AG09319 (cell line): ENCODE measurements at regions not wholly inside any gene's neighbourhood (a gene's known extent, or its start where the extent isn't known, plus 50 kb on each side); places are given as distances from the start of the nearest gene placed in this dataset.

Source experiments
- DNase-seq: peaks from one replicate; pipeline ENCODE4 v3.0.0-alpha.2; 2010; ENCODE audit warnings: low read depth; ENCODE audit errors: extremely low read depth
- TF ChIP-seq, protein P1 (sequence below): IDR thresholded peaks from 2 replicates; pipeline ENCODE4 v1.5.1; 2011; ENCODE audit warnings: low read depth, mild to moderate bottlenecking, inconsistent platforms, low read length, moderate library complexity

DNA sequence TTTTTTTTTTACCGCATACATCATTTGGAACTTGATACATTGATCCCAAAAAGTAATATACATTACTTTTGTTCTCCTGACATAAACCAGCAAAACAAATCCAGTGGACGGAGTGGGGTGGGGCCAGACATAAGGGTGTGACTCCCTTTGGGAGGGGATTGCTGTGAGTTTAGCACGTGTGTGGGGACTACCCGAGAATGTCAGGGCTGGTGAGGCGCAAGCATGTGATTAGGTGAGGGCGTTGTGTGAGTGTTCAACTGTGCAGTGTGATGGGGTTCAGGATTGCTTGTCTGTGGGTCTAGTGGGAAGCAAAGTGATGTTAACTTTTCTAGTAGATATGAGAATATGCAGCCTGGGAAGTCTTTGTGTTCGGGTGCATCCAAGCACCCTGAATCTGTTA, 468.0 kb downstream of the TSHZ3 start:
- TF ChIP-seq, protein P1, sequence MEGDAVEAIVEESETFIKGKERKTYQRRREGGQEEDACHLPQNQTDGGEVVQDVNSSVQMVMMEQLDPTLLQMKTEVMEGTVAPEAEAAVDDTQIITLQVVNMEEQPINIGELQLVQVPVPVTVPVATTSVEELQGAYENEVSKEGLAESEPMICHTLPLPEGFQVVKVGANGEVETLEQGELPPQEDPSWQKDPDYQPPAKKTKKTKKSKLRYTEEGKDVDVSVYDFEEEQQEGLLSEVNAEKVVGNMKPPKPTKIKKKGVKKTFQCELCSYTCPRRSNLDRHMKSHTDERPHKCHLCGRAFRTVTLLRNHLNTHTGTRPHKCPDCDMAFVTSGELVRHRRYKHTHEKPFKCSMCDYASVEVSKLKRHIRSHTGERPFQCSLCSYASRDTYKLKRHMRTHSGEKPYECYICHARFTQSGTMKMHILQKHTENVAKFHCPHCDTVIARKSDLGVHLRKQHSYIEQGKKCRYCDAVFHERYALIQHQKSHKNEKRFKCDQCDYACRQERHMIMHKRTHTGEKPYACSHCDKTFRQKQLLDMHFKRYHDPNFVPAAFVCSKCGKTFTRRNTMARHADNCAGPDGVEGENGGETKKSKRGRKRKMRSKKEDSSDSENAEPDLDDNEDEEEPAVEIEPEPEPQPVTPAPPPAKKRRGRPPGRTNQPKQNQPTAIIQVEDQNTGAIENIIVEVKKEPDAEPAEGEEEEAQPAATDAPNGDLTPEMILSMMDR = no peak
- DNase-seq = no peak

DNA sequence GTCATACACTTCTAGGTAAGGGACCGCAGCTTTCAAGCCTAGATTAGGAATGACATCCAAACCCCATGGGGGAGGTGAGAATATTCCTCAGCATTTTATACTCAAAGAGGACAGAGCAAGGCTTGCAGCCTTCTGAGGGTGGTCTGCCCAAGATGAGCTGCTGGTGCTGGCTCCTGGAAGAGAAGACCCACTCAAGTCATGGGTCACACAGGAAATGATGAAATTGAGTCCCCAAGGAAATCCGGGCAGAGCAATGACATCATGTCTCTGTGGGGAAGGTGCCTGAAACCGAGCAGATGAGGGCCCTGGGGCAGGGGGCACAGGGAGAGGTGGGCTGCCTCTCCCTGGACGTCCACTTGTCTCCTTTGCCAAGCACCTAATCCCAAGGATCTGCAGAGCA, 468.7 kb downstream of the TSHZ3 start:
- no peak for DNase-seq
- TF ChIP-seq, protein P1 = no peak

DNA sequence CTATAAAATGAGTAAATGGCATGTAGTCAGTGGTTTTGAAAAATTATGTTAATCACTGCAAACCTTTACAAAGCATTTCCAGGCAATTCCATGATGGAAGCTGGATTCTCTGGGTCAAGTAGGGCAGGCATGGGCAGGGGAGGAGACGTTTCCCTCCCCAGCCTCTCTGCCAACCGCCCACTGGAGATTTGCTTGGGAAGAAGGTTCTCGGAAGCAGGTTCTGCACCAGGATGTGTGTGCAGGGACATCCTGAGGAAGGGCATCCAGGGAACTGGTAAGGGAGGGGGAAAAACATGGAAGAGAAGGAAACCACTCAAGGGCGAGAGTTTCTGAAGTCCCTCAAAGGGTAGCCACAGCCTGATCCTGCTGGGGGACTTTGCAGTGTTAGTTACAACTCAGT, 469.1 kb downstream of the TSHZ3 start:
- TF ChIP-seq, protein P1 = no peak
- no peak for DNase-seq

DNA sequence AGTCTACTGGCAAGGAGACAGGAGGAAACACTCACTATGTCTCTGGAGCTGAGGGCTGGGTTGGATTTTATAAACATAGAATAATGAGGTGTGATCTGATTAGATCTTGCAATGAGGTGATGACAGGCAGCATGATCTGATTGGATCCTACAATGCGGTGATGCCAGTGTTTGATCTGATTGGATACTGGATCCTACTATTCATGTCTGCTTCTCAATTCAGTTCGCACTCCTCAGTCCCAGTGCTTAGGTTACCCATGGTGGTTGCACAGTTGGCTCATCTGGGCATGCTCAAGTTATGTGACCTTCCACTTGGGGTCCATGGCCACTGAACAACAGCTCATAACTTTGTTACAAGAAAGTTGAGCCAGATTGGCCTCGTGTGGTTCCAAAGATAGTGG, 469.5 kb downstream of the TSHZ3 start:
- no peak for DNase-seq
- TF ChIP-seq, protein P1 = no peak

DNA sequence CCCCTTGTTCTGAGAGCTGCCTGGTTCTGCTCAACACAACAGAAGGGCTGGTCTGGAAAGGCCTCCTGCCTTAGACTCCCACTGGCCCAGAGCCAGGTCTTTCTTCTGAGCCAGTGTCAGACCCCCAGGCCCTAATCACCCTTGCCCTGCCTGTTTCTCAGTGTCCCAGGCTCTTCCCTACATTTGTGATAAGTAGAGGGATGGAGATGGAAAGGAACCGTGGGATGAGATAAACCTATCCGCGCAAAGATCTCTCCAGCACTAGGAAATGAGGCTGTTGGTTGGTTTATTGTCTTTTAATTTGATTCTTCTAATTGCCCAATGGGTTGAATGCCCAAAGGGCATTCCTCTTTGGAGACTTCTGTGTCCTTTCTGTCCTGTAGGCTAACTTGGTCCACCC, 470.0 kb downstream of the TSHZ3 start:
- no peak for DNase-seq
- TF ChIP-seq, protein P1 = no peak

DNA sequence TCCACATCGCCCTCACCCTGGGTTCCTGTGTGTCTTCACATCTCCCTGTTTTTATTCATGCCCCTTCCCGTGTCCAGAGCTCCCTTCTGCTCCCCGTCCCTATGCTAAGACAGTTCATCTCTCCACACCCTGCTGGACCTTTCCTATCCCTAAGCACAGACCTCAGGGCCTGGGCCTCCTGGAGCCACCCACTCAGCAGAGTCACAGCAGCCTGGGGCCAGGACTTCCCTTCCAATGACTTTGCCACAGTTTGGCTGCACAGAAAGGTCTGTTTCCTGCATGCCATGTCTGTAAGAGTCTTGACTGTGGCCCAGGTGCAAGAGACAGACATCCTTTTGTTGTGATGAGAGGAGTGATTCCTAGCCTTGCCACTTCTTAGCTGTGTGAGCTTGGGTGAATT, 470.7 kb downstream of the TSHZ3 start:
- TF ChIP-seq, protein P1 = no peak
- no peak for DNase-seq

DNA sequence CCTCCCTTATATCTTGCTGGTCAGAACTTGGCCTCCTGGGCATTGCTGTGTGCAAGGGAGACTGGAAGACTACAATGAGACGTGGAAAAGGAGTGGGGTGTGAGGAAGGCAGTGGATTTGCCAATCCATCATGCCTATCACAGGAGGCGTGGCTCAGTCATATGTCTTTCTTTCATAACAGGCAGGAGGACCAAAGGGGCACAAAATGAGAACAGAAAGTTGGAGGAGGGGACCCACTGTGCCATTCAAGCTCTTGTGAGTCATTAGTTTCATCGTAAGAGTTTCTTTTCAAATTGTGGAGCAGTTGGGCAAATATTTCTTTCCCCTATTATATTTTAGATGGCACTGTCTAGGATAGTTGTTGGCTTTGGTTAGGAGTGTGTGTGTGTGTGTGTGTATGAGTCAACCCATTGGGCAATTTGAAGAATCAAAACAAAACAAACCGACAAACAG, 471.5 kb downstream of the TSHZ3 start:
- DNase-seq = no peak

More for the DNA sequence above, 471.5 kb downstream of the TSHZ3 start:
- TF ChIP-seq, protein P1 = no peak
